Stomach smooth muscle (tissue), 2 donors: ENCODE measurements at regions not wholly inside any gene's neighbourhood (a gene's known extent, or its start where the extent isn't known, plus 50 kb on each side); places are given as distances from the start of the nearest gene placed in this dataset.

Source experiments
- H3K27ac ChIP-seq: one replicate; pipeline ENCODE4 v1.7.0; 2013; ENCODE audit warnings: mild to moderate bottlenecking, low read length, inconsistent platforms
- H3K27me3 ChIP-seq, 2 donors: one replicate each; pipeline ENCODE4 v1.7.0; 2013; ENCODE audit warnings: low read length in 2 of 2; ENCODE audit not compliant: insufficient read depth in 2 of 2, control insufficient read depth in 1 of 2
- H3K36me3 ChIP-seq, 2 donors: one replicate each; pipeline ENCODE4 v1.7.0; 2013; ENCODE audit warnings: low read length in 2 of 2; ENCODE audit not compliant: control insufficient read depth in 2 of 2, insufficient read depth in 2 of 2
- H3K4me1 ChIP-seq: one replicate; pipeline ENCODE4 v1.7.0; 2013; ENCODE audit warnings: low read length; ENCODE audit not compliant: control insufficient read depth, insufficient read depth
- H3K4me3 ChIP-seq, 2 donors: one replicate each; pipeline ENCODE4 v1.7.0; 2013; ENCODE audit warnings: low read length in 2 of 2
- H3K9ac ChIP-seq, 2 donors: one replicate each; pipeline ENCODE4 v1.7.0; 2013; ENCODE audit warnings: low read length in 2 of 2, mild to moderate bottlenecking in 1 of 2
- H3K9me3 ChIP-seq, 2 donors: one replicate each; pipeline ENCODE4 v1.7.0; 2013; ENCODE audit warnings: low read length in 2 of 2; ENCODE audit not compliant: control insufficient read depth in 2 of 2
- donor health status: healthy.
- donor health status: Pancreatic carcinoma.

- no peak overlapping the region for H3K9ac ChIP-seq
- no peaks in the 10 kb centered on the region for H3K9me3 ChIP-seq
- no peak overlapping the region for H3K4me3 ChIP-seq
- no peaks in the 10 kb centered on the region for H3K36me3 ChIP-seq
- H3K27me3 ChIP-seq: no peaks in the 10 kb centered on the region
- H3K4me1 ChIP-seq: no peaks in the 10 kb centered on the region
- no peak overlapping the region for H3K27ac ChIP-seq
Measured at GRCh38 chr7:81503336-81503735, 266.5 kb downstream of the HGF start.

GRCh38 chr7:81501220-81501619, 268.6 kb downstream of the HGF start:
- Histone ChIP-seq H3K36me3 (no peaks in the 10 kb centered on the region), H3K27ac (no peak overlapping the region), H3K4me1 (no peaks in the 10 kb centered on the region), H3K4me3 (no peak overlapping the region), H3K9ac (no peak overlapping the region), H3K9me3 (no peaks in the 10 kb centered on the region), H3K27me3 (no peaks in the 10 kb centered on the region)

DNA sequence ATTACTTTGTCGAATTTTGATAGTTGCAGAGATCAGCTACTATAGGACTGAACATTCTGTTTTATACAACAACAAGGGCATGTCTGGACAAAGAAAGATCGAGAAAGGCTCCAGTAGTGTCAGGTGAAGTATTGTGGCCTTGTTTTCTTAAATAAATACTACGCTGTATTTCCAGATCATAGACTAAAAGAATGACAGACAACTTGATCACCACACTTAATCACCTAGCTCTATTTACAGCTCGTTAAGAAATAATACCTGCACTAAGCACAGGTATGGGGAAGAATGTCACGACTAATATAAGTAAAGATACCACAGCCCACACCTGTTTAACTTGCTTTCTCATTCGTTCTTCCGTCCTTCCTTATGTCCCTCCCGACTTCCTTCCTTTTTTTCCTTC, 269.2 kb downstream of the HGF start:
- H3K9me3 ChIP-seq: no peaks in the 10 kb centered on the region
- H3K4me1 ChIP-seq: no peaks in the 10 kb centered on the region
- no peak overlapping the region for H3K27ac ChIP-seq
- H3K27me3 ChIP-seq: no peaks in the 10 kb centered on the region
- H3K4me3 ChIP-seq: no peak overlapping the region
- H3K9ac ChIP-seq: no peak overlapping the region
- no peaks in the 10 kb centered on the region for H3K36me3 ChIP-seq

- H3K9ac ChIP-seq: no peak overlapping the region
- no peaks in the 10 kb centered on the region for H3K4me1 ChIP-seq
- no peak overlapping the region for H3K27ac ChIP-seq
- H3K36me3 ChIP-seq: no peaks in the 10 kb centered on the region
- no peaks in the 10 kb centered on the region for H3K9me3 ChIP-seq
- H3K4me3 ChIP-seq: peak overlapping the region in 1 of 2 donors; percentile 32
- no peaks in the 10 kb centered on the region for H3K27me3 ChIP-seq
Measured at GRCh38 chr7:81499262-81500116, 270.4 kb downstream of the HGF start.

DNA sequence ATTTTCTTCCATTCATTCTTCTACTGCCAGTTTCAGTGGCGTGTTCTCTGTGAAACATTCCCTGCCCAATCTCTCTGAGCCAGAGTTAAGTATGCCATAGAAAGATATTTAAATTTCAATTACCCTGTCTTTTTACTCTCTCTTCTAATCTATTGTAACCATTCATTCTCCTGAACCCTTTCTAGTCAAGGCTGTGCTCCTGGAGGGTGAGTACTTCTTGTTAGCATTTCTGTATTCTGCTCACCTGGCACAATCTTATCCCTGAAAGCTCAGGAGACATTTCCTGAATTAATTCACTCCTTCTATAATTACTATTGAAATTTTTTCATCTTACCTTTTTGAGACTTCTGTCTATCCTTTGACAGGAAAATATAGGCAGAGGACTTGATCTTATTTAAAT, 271.7 kb downstream of the HGF start:
- no peak overlapping the region for H3K4me3 ChIP-seq
- H3K27ac ChIP-seq: no peak overlapping the region
- H3K9ac ChIP-seq: no peak overlapping the region
- no peaks in the 10 kb centered on the region for H3K4me1 ChIP-seq
- H3K36me3 ChIP-seq: no peaks in the 10 kb centered on the region
- H3K9me3 ChIP-seq: no peaks in the 10 kb centered on the region
- H3K27me3 ChIP-seq: no peaks in the 10 kb centered on the region

DNA sequence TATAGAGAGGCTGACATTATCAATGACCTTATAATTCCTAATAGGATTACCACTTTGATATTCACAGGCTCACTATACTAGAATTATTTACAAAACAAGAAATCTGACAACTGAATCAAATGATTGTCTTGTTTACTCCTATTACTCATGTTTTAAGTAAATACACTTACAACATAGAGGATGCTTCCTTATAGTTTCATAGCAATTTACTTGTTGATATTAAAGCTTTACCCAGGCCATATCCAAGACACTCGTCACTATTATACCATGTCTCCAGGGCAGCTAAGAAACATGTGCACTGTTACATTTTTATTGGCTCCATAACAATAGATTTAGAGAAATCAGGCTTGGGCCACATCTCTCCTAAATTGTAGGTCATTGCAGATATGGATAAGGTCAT, 276.9 kb downstream of the HGF start:
- no peaks in the 10 kb centered on the region for H3K36me3 ChIP-seq
- no peak overlapping the region for H3K4me3 ChIP-seq
- no peaks in the 10 kb centered on the region for H3K4me1 ChIP-seq
- no peaks in the 10 kb centered on the region for H3K9me3 ChIP-seq
- no peaks in the 10 kb centered on the region for H3K27me3 ChIP-seq
- no peak overlapping the region for H3K9ac ChIP-seq
- H3K27ac ChIP-seq: no peak overlapping the region

DNA sequence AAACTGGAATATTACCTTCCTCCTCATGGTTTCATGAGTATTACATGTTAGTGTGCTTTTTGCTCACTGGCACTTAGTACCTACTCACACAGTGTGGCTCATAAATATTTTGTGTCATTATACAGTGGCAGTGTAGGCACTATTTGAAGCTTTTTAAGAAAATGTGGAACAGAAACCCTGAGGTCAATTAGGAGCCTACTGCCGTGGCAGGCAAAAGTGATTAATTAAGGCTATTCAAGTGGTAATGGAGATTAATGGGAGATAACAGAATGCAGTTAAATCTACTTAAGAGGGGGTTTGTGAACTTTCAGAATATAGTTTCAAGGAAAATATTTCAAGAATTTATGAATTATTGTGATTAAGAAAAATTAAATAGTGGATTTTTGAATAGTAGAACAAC, 277.6 kb downstream of the HGF start:
- Histone ChIP-seq H3K4me1 (no peaks in the 10 kb centered on the region), H3K27ac (no peak overlapping the region), H3K4me3 (no peak overlapping the region), H3K27me3 (no peaks in the 10 kb centered on the region), H3K9ac (no peak overlapping the region), H3K9me3 (no peaks in the 10 kb centered on the region), H3K36me3 (no peaks in the 10 kb centered on the region)

- no peaks in the 10 kb centered on the region for H3K4me1 ChIP-seq
- no peaks in the 10 kb centered on the region for H3K36me3 ChIP-seq
- H3K27ac ChIP-seq: no peak overlapping the region
- no peaks in the 10 kb centered on the region for H3K9me3 ChIP-seq
- H3K27me3 ChIP-seq: no peaks in the 10 kb centered on the region
- no peak overlapping the region for H3K9ac ChIP-seq
- H3K4me3 ChIP-seq: no peak overlapping the region
Measured at GRCh38 chr7:81491573-81491972, 278.3 kb downstream of the HGF start.

DNA sequence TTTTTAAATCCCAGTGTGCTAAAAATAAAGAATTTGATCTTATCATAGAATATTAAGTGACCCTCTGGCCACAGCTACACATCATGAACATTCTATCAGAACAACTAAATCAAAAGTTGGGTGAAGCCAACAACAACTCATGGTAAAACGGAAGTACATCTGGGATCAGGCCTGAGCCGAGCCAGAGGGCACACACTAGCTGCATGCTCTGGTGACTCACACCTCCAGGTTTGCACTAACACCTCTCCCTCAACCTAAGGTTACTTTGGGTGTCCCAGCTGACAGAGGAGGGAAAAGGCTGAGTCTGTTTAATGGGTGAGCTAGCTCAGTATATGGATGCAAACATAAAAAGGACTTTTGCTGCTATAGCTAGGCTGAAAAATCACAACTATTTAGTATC, 281.6 kb downstream of the HGF start:
- H3K27me3 ChIP-seq: no peaks in the 10 kb centered on the region
- peaks cover 10% of the 10 kb centered on the region for H3K4me1 ChIP-seq
- H3K4me3 ChIP-seq: no peak overlapping the region
- H3K9ac ChIP-seq: no peak overlapping the region
- no peaks in the 10 kb centered on the region for H3K9me3 ChIP-seq
- no peaks in the 10 kb centered on the region for H3K36me3 ChIP-seq
- H3K27ac ChIP-seq: no peak overlapping the region

- H3K27me3 ChIP-seq: no peaks in the 10 kb centered on the region
- H3K4me3 ChIP-seq: no peak overlapping the region
- no peaks in the 10 kb centered on the region for H3K36me3 ChIP-seq
- no peak overlapping the region for H3K9ac ChIP-seq
- H3K9me3 ChIP-seq: no peaks in the 10 kb centered on the region
- H3K27ac ChIP-seq: no peak overlapping the region
- peaks cover 10% of the 10 kb centered on the region for H3K4me1 ChIP-seq
Measured at GRCh38 chr7:81487516-81487915, 282.3 kb downstream of the HGF start.

- Histone ChIP-seq H3K4me1 (peaks cover 10% of the 10 kb centered on the region), H3K36me3 (no peaks in the 10 kb centered on the region), H3K27ac (no peak overlapping the region), H3K9me3 (no peaks in the 10 kb centered on the region), H3K4me3 (no peak overlapping the region), H3K9ac (no peak overlapping the region), H3K27me3 (no peaks in the 10 kb centered on the region)
Measured at GRCh38 chr7:81484261-81484660, 285.6 kb downstream of the HGF start.
